H1 (cell line): ENCODE measurements at regions not wholly inside any gene's neighbourhood (a gene's known extent, or its start where the extent isn't known, plus 50 kb on each side); places are given as distances from the start of the nearest gene placed in this dataset.
"Not testable (repeated sequence)": the region's sequence is repeated elsewhere in the genome, so short reads cannot be mapped to it uniquely, and the experiment has no call there.

Experiments used
- CTCF ChIA-PET: fragments of 300-600 bp; sonication (Branson Sonifier 250); formaldehyde crosslinking; loops from one replicate; lab custom pipeline; 2021; ENCODE audit not compliant: partially characterized antibody; lab: Charles Lee
- POLR2A ChIA-PET: fragments of 300-600 bp; sonication (Branson Sonifier 250); formaldehyde crosslinking; loops from one replicate; lab custom pipeline; 2021; ENCODE audit warnings: inconsistent platforms; ENCODE audit not compliant: partially characterized antibody; lab: Charles Lee
- DNase-seq, 2 experiments: peaks; one replicate each; pipeline versions ENCODE4 v3.0.0 to v3.0.0-alpha.2; 2010 to 2022; ENCODE audit warnings: low spot score in 2 of 2, low read depth in 1 of 2, mixed read lengths in 1 of 2
- FAIRE-seq: peaks from 2 replicates; lab custom pipeline; 2011; peaks lifted over from hg19 to GRCh38; lab: Jason Lieb, UNC
- H2AFZ ChIP-seq: 2 replicates; pipeline ENCODE4 v1.8.1; 2012; ENCODE audit warnings: low read length, inconsistent platforms
- H2AK5ac ChIP-seq: 2 replicates; pipeline ENCODE4 v1.6.1; 2013; ENCODE audit warnings: low read depth, low read length
- H2BK120ac ChIP-seq: replicated peaks from 2 replicates; pipeline ENCODE3; 2013; ENCODE audit warnings: low read depth, low read length, inconsistent platforms
- H2BK12ac ChIP-seq: 2 replicates; pipeline ENCODE4 v1.6.1; 2013; ENCODE audit warnings: low read depth, low read length
- H2BK15ac ChIP-seq: 2 replicates; pipeline ENCODE4 v1.6.1; 2013; ENCODE audit warnings: low read length
- H2BK20ac ChIP-seq: 2 replicates; pipeline ENCODE4 v1.6.1; 2013; ENCODE audit warnings: low read length
- H2BK5ac ChIP-seq: 2 replicates; pipeline ENCODE4 v1.6.1; 2013; ENCODE audit warnings: low read depth, low read length
- H3K14ac ChIP-seq: 2 replicates; pipeline ENCODE4 v1.6.1; 2013; ENCODE audit warnings: inconsistent platforms; ENCODE audit not compliant: insufficient read length
- H3K18ac ChIP-seq: 2 replicates; pipeline ENCODE4 v1.6.1; 2013; ENCODE audit warnings: low read length; ENCODE audit errors: extremely low read depth
- H3K23ac ChIP-seq: 2 replicates; pipeline ENCODE4 v1.6.1; 2013; ENCODE audit warnings: inconsistent platforms; ENCODE audit not compliant: insufficient read length
- H3K23me2 ChIP-seq: 2 replicates; pipeline ENCODE4 v1.6.1; 2013; ENCODE audit warnings: low read depth, low read length
- H3K27ac ChIP-seq: 2 replicates; pipeline ENCODE4 v1.6.1; 2011; ENCODE audit warnings: low read depth, low read length, inconsistent platforms
- H3K27me3 ChIP-seq, 4 experiments: replicated peaks in 1 of 4; 1 replicate in 1 of 4; 2 replicates in 3 of 4; pipeline versions ENCODE4 v1.6.1 to v1.8.1; 2011 to 2013; ENCODE audit warnings: low read length in 3 of 4, mild to moderate bottlenecking in 3 of 4, inconsistent platforms in 2 of 4, mixed read lengths in 2 of 4, moderate library complexity in 1 of 4; ENCODE audit not compliant: control insufficient read depth in 3 of 4, insufficient read depth in 3 of 4; ENCODE audit errors: extremely low read depth in 1 of 4
- H3K36me3 ChIP-seq, 4 experiments: 2 replicates each; pipeline versions ENCODE4 v1.6.1 to v1.8.1; 2011 to 2013; ENCODE audit warnings: mild to moderate bottlenecking in 4 of 4, low read length in 3 of 4, moderate library complexity in 2 of 4, control low read depth in 1 of 4, inconsistent platforms in 1 of 4; ENCODE audit not compliant: insufficient read depth in 4 of 4, control insufficient read depth in 2 of 4
- H3K4ac ChIP-seq: replicated peaks from 2 replicates; pipeline ENCODE3; 2013; ENCODE audit warnings: low read length, low read depth, mixed read lengths, inconsistent platforms; ENCODE audit not compliant: insufficient read length
- H3K4me1 ChIP-seq, 4 experiments: replicated peaks in 1 of 4; 1 replicate in 1 of 4; 2 replicates in 3 of 4; pipeline versions ENCODE4 v1.6.1 to v1.8.1; 2011 to 2013; ENCODE audit warnings: low read length in 3 of 4, inconsistent platforms in 2 of 4, mixed read lengths in 1 of 4; ENCODE audit not compliant: insufficient read depth in 4 of 4, control insufficient read depth in 3 of 4
- H3K4me2 ChIP-seq, 2 experiments: 2 replicates each; pipeline versions ENCODE4 v1.6.1 to v1.8.1; 2011 to 2013; ENCODE audit warnings: low read depth in 2 of 2, low read length in 2 of 2, control low read depth in 1 of 2, inconsistent platforms in 1 of 2, mild to moderate bottlenecking in 1 of 2; ENCODE audit not compliant: insufficient read depth in 1 of 2
- H3K4me3 ChIP-seq, 4 experiments: fragments of 200-600, 300-600 bp in 1 of 4; sonication (generic), shearing (Covaris generic), sonication (Bioruptor Twin) in 1 of 4; 2 replicates each; pipeline versions ENCODE4 v1.5.1 to v1.8.1; 2011 to 2016; ENCODE audit warnings: low read length in 4 of 4, low read depth in 3 of 4, control low read depth in 2 of 4, inconsistent platforms in 2 of 4, mild to moderate bottlenecking in 2 of 4, mixed read lengths in 1 of 4, moderate library complexity in 1 of 4; ENCODE audit not compliant: insufficient read depth in 2 of 4; ENCODE audit errors: extremely low read depth in 1 of 4
- H3K56ac ChIP-seq: replicated peaks from 2 replicates; pipeline ENCODE3; 2013; ENCODE audit warnings: low read depth, mild to moderate bottlenecking, mixed read lengths, low read length, inconsistent platforms; ENCODE audit not compliant: insufficient read length
- H3K79me1 ChIP-seq: 2 replicates; pipeline ENCODE4 v1.6.1; 2013; ENCODE audit warnings: low read depth, low read length, control low read depth
- H3K79me2 ChIP-seq, 2 experiments: 2 replicates each; pipeline versions ENCODE4 v1.6.1 to v1.8.1; 2012 to 2013; ENCODE audit warnings: low read length in 2 of 2, mild to moderate bottlenecking in 2 of 2, inconsistent platforms in 1 of 2; ENCODE audit not compliant: insufficient read depth in 2 of 2, control insufficient read depth in 1 of 2
- H3K9ac ChIP-seq, 4 experiments: replicated peaks in 1 of 4; 1 replicate in 1 of 4; 2 replicates in 3 of 4; pipeline versions ENCODE4 v1.6.1 to v1.8.1; 2011 to 2013; ENCODE audit warnings: low read depth in 3 of 4, low read length in 3 of 4, control low read depth in 2 of 4, mild to moderate bottlenecking in 2 of 4, moderate library complexity in 2 of 4, inconsistent platforms in 1 of 4; ENCODE audit errors: extremely low read depth in 1 of 4
- H3K9me3 ChIP-seq, 2 experiments: 2 replicates each; pipeline versions ENCODE4 v1.6.1 to v1.8.1; 2012 to 2013; ENCODE audit warnings: mild to moderate bottlenecking in 2 of 2, moderate library complexity in 2 of 2, control low read depth in 1 of 2, inconsistent platforms in 1 of 2, low read depth in 1 of 2, low read length in 1 of 2, mixed read lengths in 1 of 2; ENCODE audit not compliant: insufficient read depth in 2 of 2
- H4K20me1 ChIP-seq, 2 experiments: replicated peaks in 1 of 2; 2 replicates each; pipeline versions ENCODE3 to v1.8.1; 2011 to 2013; ENCODE audit warnings: inconsistent platforms in 2 of 2, low read length in 2 of 2, mild to moderate bottlenecking in 1 of 2; ENCODE audit not compliant: insufficient read depth in 2 of 2, control insufficient read depth in 1 of 2
- H4K5ac ChIP-seq: 2 replicates; pipeline ENCODE4 v1.6.1; 2013; ENCODE audit warnings: low read length, low read depth, mixed read lengths, inconsistent platforms; ENCODE audit not compliant: insufficient read length
- H4K8ac ChIP-seq: 2 replicates; pipeline ENCODE4 v1.8.0; 2013; ENCODE audit warnings: mild to moderate bottlenecking, moderate library complexity, low read length, inconsistent platforms; ENCODE audit not compliant: insufficient read depth; ENCODE audit errors: extremely low read depth
- H4K91ac ChIP-seq: replicated peaks from 2 replicates; pipeline ENCODE3; 2013; ENCODE audit warnings: low read length, mixed read lengths, inconsistent platforms; ENCODE audit not compliant: insufficient read length
- WGBS, 2 experiments: shearing (Covaris generic) in 1 of 2; methylation state at CpG; one replicate each; pipeline versions ENCODE4 v1.1.6 to v1.1.7; 2013 to 2015; ENCODE audit warnings: low lambda C conversion rate in 2 of 2, mixed read lengths in 2 of 2, inconsistent platforms in 1 of 2, low coverage in 1 of 2, missing lambda C conversion rate in 1 of 2; ENCODE audit not compliant: insufficient replicate concordance in 2 of 2, insufficient coverage in 1 of 2, insufficient read length in 1 of 2; ENCODE audit errors: extremely low coverage in 1 of 2, missing lambda C conversion rate in 1 of 2; 5-methylcytosine and 5-hydroxymethylcytosine counted together

GRCh38 chrY:20936709-20937251 is 180.9 kb downstream of the RPS4Y2 start:
- H3K56ac ChIP-seq, H2BK5ac ChIP-seq, H3K9ac ChIP-seq, H2BK15ac ChIP-seq, H3K36me3 ChIP-seq, H3K14ac ChIP-seq, H3K27ac ChIP-seq, H3K79me1 ChIP-seq, H2BK120ac ChIP-seq, H2BK12ac ChIP-seq, H2AK5ac ChIP-seq, H4K20me1 ChIP-seq, H3K23ac ChIP-seq, FAIRE-seq, H4K8ac ChIP-seq, H3K4me1 ChIP-seq, H3K18ac ChIP-seq, H4K91ac ChIP-seq, H3K4ac ChIP-seq, H2BK20ac ChIP-seq, H3K79me2 ChIP-seq, DNase-seq, H3K9me3 ChIP-seq, H4K5ac ChIP-seq, H2AFZ ChIP-seq, CTCF ChIA-PET, H3K4me2 ChIP-seq, H3K4me3 ChIP-seq, H3K23me2 ChIP-seq, POLR2A ChIA-PET, H3K27me3 ChIP-seq: not testable (repeated sequence)
- WGBS, 2 experiments = no CpG with 5 or more reads among the region's 7 CpGs
